ENCODE measurements at regions not wholly inside any gene's neighbourhood (a gene's known extent, or its start where the extent isn't known, plus 50 kb on each side); places are given as distances from the start of the nearest gene placed in this dataset.

DNA sequence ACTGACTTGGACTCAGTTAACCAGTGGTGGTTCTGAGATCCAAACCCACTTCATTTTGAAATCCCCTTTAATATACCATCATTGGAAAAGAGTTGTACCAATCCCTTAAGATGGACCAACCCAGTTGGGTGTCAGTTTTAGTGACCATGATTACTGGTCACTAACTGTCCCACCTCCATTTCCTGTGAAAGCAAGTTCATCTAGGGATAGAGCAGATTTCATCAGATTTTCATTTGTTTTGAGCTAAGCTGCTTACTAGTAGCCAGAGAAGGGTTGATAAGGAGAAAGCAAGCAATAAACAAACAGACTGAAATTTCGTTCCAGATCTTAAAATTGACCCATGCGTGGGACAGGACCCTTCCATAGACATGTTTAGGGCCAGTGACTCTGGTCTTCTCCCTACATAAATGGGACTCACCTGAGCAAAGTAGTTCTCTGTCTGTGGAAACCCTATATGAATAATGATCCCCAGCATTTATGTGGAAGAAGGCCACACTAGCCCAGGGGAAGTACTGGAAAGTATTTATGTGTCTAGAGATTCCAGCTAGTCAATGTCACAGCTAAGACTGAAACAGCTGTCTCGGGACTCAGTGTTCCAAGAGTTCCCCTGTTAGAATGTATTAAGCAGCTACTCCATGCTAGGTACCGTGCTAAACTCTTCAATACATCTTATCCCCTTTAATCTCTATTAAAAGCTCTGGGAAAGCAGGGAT, 196.0 kb upstream of the BCL6 start:
- WGBS, 2 donors: 92% methylated on average over 4 of the region's 4 CpGs
- DNase-seq (ENCODE audit: low spot score in 2 of 2): no peak
- Histone ChIP-seq H3K36me3 (no peaks in the 10 kb centered on the region), H3K4me1 (peaks cover 0 to 6% (median 0%) of the 10 kb centered on the region in 4 donors), H3K27me3 (no peaks in the 10 kb centered on the region), H3K27ac (no peak overlapping the region), H3K9me3 (no peaks in the 10 kb centered on the region), H3K4me3 (no peak overlapping the region)
- no peak for TF ChIP-seq POLR2A (IDR thresholded peaks at IDR 0.05)

DNA sequence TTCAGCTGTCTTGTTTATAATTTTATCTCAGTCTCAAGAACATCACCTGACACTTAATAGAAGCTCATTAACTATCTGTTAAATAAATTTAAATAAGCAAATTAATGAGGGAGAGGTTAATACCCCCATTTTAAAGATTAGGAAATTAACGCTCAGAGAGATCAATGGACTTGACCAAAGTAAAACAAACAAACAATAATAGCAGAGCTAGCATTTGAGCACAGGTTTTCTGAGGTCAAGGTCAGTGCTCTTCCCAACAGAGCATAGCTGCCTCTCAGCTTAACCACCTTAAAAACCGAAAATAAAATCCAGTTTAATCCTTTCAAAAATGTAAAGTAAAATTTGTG, 196.6 kb upstream of the BCL6 start:
- H3K27ac ChIP-seq: no peak overlapping the region
- no peak for TF ChIP-seq EP300 (IDR thresholded peaks at IDR 0.05)
- H3K27me3 ChIP-seq: no peaks in the 10 kb centered on the region
- WGBS, 2 donors: 85 to 91% methylated on average over 2 of the region's 2 CpGs
- no peaks in the 10 kb centered on the region for H3K36me3 ChIP-seq
- no peak for DNase-seq (ENCODE audit: low spot score in 2 of 2)
- H3K4me1 ChIP-seq: peaks cover 0 to 6% (median 0%) of the 10 kb centered on the region in 4 donors
- no peaks in the 10 kb centered on the region for H3K9me3 ChIP-seq
- no peak overlapping the region for H3K4me3 ChIP-seq

DNA sequence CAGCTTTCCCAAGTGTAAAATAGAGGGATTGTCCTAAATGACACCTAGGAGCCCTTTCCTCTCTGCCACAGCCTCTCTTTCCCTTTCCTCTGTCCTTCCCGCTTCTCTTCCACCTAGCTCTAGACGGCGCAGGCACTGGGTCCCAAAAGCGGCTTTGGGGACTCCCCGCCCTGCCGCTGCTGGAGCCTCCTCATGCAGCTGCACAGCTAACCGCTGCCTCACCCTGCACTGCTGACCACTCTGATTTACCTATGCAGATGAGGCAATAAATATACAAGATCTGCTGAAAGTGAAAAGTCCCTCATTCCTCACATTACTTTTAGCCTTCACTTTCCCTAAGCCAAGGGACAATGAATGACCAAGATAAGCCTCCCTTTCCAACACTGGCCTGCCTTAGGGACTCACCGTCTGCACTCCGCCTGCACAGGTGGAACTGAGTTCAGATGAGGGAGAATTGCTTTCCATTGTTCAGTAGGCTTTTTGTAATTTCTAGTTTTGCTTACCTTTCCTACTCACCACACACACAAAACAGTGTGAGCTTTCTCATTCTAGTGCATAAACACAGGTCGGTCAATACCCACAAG, 197.5 kb upstream of the BCL6 start:
- Histone ChIP-seq H3K4me3 (no peak overlapping the region), H3K4me1 (peaks cover 0 to 6% (median 0%) of the 10 kb centered on the region in 4 donors), H3K36me3 (no peaks in the 10 kb centered on the region), H3K27me3 (no peaks in the 10 kb centered on the region), H3K9me3 (no peaks in the 10 kb centered on the region), H3K27ac (no peak overlapping the region)
- 94 to 98% methylated on average over 10 of the region's 10 CpGs for WGBS, 2 donors
- no peak for TF ChIP-seq POLR2A (IDR thresholded peaks at IDR 0.05)
- TF ChIP-seq, protein P1, sequence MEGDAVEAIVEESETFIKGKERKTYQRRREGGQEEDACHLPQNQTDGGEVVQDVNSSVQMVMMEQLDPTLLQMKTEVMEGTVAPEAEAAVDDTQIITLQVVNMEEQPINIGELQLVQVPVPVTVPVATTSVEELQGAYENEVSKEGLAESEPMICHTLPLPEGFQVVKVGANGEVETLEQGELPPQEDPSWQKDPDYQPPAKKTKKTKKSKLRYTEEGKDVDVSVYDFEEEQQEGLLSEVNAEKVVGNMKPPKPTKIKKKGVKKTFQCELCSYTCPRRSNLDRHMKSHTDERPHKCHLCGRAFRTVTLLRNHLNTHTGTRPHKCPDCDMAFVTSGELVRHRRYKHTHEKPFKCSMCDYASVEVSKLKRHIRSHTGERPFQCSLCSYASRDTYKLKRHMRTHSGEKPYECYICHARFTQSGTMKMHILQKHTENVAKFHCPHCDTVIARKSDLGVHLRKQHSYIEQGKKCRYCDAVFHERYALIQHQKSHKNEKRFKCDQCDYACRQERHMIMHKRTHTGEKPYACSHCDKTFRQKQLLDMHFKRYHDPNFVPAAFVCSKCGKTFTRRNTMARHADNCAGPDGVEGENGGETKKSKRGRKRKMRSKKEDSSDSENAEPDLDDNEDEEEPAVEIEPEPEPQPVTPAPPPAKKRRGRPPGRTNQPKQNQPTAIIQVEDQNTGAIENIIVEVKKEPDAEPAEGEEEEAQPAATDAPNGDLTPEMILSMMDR (IDR thresholded peaks at IDR 0.05): no peak
- no peak for TF ChIP-seq EP300 (IDR thresholded peaks at IDR 0.05)
- DNase-seq (ENCODE audit: low spot score in 2 of 2): no peak

DNA sequence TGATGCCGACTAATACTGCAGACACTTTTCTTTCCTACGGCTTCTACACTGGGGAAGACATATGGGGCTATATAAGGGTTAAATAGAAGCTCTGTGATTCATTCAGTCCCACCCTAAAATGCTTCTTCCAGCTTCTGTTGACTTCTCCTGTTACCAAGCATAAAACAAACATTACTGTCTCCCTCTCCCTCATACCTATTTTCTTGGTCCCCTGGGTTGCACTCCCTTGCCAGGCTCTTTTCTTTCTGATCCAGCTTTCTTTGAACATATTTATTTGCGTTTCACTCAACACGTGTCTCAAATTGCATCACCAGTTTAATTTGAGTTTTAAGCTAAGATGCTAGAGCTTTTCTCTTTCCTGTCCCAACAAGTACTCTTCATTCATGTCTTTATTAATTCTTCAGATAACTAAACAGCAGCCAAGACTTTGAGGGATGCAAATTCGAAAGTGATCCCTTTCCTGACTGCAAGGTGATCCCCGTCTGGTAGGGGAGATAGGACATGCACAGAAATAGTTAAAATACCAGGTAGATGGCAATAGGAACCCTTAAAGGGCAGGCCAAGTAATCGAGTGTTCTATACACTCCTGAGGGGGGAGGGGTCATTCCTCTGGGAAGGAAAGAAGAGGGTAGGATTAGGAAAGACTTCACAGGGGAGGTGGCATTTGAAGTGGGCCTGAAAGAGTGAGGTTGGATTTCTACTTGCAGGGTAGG, 198.6 kb upstream of the BCL6 start:
- DNase-seq (ENCODE audit: low spot score in 2 of 2): no peak
- Histone ChIP-seq H3K9me3 (no peaks in the 10 kb centered on the region), H3K4me3 (no peak overlapping the region), H3K27ac (no peak overlapping the region), H3K4me1 (peaks cover 0 to 6% (median 0%) of the 10 kb centered on the region in 4 donors), H3K27me3 (no peaks in the 10 kb centered on the region), H3K36me3 (no peaks in the 10 kb centered on the region)
- WGBS, 2 donors: 68 to 69% methylated on average over 7 of the region's 7 CpGs
- TF ChIP-seq POLR2A (IDR thresholded peaks at IDR 0.05): no peak
- TF ChIP-seq, protein P1 (IDR thresholded peaks at IDR 0.05): no peak
- TF ChIP-seq EP300 (IDR thresholded peaks at IDR 0.05): no peak

DNA sequence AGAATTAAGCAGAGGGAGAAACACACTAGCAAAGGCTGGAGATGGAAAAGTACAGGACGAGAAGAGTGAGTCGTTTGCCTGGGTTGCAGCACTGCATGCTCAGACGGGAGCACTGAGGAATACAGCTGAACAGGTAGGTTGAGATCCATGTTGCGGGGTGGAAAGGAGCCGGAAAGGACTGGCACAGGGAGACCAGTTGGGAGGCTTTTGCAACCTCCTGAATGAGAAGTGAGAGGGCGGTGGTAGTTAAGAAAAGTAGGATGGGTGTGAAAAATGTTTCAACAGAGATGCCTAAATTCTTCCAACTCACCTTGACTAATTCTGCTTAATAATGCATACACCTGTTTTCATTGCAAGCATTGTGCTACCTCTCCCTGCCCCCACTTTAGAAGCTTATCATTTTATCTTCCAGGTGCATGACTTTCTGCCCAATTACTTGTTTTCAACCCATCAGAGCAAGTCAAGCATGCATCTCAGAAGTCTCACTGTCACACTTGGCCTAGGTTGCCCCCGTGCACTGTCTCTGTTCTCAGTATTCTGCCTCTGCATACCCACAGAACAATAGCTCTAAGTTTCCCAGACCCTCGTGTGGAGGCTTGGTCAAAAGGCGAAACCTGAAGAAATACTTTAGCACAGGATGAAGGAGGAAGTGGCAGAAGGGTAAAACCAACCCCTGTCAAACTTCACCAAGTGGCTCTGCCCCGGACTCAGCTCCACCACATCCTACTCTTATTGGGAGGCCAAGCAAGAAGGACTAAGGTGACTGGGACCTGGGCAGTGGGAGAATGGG, 199.3 kb upstream of the BCL6 start:
- WGBS, 2 donors: 82 to 85% methylated on average over 10 of the region's 10 CpGs
- no peaks in the 10 kb centered on the region for H3K9me3 ChIP-seq

More for the DNA sequence above, 199.3 kb upstream of the BCL6 start:
- TF ChIP-seq POLR2A (IDR thresholded peaks at IDR 0.05): no peak
- TF ChIP-seq, protein P1 (IDR thresholded peaks at IDR 0.05): no peak
- TF ChIP-seq EP300 (IDR thresholded peaks at IDR 0.05): no peak
- Histone ChIP-seq H3K4me1 (peaks cover 0 to 6% (median 0%) of the 10 kb centered on the region in 4 donors), H3K27me3 (no peaks in the 10 kb centered on the region), H3K36me3 (no peaks in the 10 kb centered on the region), H3K4me3 (no peak overlapping the region), H3K27ac (no peak overlapping the region)
- DNase-seq (ENCODE audit: low spot score in 2 of 2): no peak
